HG02884 (cell line): ENCODE measurements at regions not wholly inside any gene's neighbourhood (a gene's known extent, or its start where the extent isn't known, plus 50 kb on each side); places are given as distances from the start of the nearest gene placed in this dataset.

Source experiments
- ATAC-seq: cut with Tn5 transposase; IDR thresholded peaks from one replicate; pipeline ENCODE4 v1.9.1; 2021; ENCODE audit warnings: mild to moderate bottlenecking, moderate library complexity; ENCODE audit not compliant: unreplicated experiment

GRCh38 chr4:137468836-137469235 is 63.5 kb downstream of the PCDH18 start:
- ATAC-seq, result no peak

GRCh38 chr4:137467537-137467936 is 64.8 kb downstream of the PCDH18 start:
- no peak for ATAC-seq

GRCh38 chr4:137463377-137464003 is 68.8 kb downstream of the PCDH18 start:
- ATAC-seq, result no peak

GRCh38 chr4:137455647-137456321 is 76.5 kb downstream of the PCDH18 start:
- no peak for ATAC-seq

- no peak for ATAC-seq
Observed at GRCh38 chr4:137454767-137455166, 77.5 kb downstream of the PCDH18 start.

- no peak for ATAC-seq
Observed at GRCh38 chr4:137452799-137453198, 79.5 kb downstream of the PCDH18 start.

- ATAC-seq, result no peak
Observed at GRCh38 chr4:137451172-137451825, 81.0 kb downstream of the PCDH18 start.

GRCh38 chr4:137448402-137448801 is 83.9 kb downstream of the PCDH18 start:
- ATAC-seq, result no peak

- ATAC-seq, result no peak
Observed at GRCh38 chr4:137446071-137446470, 86.2 kb downstream of the PCDH18 start.

GRCh38 chr4:137443031-137443800 is 89.1 kb downstream of the PCDH18 start:
- ATAC-seq, result no peak

GRCh38 chr4:137432446-137433311 is 99.6 kb downstream of the PCDH18 start:
- ATAC-seq, result no peak

GRCh38 chr4:137430171-137430570 is 102.1 kb downstream of the PCDH18 start:
- no peak for ATAC-seq

- no peak for ATAC-seq
Observed at GRCh38 chr4:137427411-137427810, 104.9 kb downstream of the PCDH18 start.

- ATAC-seq, result peak; percentile 61
Observed at GRCh38 chr4:137425281-137425680, 107.0 kb downstream of the PCDH18 start.

GRCh38 chr4:137422666-137423065 is 109.6 kb downstream of the PCDH18 start:
- ATAC-seq, result no peak

GRCh38 chr4:137421796-137422195 is 110.5 kb downstream of the PCDH18 start:
- ATAC-seq, result no peak

- ATAC-seq, result no peak
Observed at GRCh38 chr4:137420901-137421396, 111.3 kb downstream of the PCDH18 start.

GRCh38 chr4:137417676-137418075 is 114.6 kb downstream of the PCDH18 start:
- ATAC-seq, result no peak

GRCh38 chr4:137414802-137415201 is 117.5 kb downstream of the PCDH18 start:
- no peak for ATAC-seq

- no peak for ATAC-seq
Observed at GRCh38 chr4:137408527-137409177, 123.6 kb downstream of the PCDH18 start.
